ENCODE measurements at regions not wholly inside any gene's neighbourhood (a gene's known extent, or its start where the extent isn't known, plus 50 kb on each side); places are given as distances from the start of the nearest gene placed in this dataset.
"Not testable (repeated sequence)": the region's sequence is repeated elsewhere in the genome, so short reads cannot be mapped to it uniquely, and the experiment has no call there.

DNA sequence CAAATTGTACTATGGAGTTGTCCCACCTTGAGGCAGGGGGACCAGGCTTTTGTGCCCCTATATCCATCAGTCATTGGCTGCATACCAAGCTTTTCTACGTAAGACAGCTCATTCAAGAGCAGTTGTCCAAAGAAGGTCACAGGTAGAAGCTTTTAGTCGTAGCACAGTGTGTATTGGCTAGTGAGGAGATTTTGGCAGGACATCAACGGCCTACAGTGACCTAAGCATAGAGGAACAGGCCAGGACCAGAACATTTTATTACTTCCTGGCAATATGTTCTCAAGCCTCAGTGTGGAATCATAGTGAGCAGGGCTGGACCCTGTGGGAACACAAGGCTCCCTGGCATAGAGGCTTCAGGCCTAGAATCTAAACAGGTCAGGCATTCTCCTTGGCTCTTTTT, 105.4 kb upstream of the ANKRD28 start:
- no peak for DNase-seq (ENCODE audit: extremely low read depth, low read depth)

GRCh38 chr3:15903759-15904720, 106.3 kb upstream of the ANKRD28 start:
- no peak for DNase-seq (ENCODE audit: extremely low read depth, low read depth)

- no peak for DNase-seq (ENCODE audit: extremely low read depth, low read depth)
Observed at GRCh38 chr3:15905041-15905440, 107.3 kb upstream of the ANKRD28 start.

DNA sequence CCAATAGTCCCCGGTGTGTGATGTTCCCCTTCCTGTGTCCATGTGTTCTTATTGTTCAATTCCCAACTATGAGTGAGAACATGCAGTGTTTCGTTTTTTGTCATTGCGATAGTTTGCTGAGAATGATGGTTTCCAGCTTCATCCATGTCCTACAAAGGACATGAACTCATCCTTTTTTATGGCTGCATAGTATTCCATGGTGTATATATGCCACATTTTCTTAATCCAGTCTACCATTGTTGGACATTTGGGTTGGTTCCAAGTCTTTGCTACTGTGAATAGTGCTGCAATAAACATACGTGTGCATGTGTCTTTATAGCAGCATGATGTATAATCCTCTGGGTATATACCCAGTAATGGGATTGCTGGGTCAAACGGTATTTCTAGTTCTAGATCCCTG, 109.6 kb upstream of the ANKRD28 start:
- not testable (repeated sequence) for DNase-seq (ENCODE audit: extremely low read depth, low read depth)

- DNase-seq (ENCODE audit: extremely low read depth, low read depth) = no peak
Observed at GRCh38 chr3:15918988-15919387, 121.2 kb upstream of the ANKRD28 start.

DNA sequence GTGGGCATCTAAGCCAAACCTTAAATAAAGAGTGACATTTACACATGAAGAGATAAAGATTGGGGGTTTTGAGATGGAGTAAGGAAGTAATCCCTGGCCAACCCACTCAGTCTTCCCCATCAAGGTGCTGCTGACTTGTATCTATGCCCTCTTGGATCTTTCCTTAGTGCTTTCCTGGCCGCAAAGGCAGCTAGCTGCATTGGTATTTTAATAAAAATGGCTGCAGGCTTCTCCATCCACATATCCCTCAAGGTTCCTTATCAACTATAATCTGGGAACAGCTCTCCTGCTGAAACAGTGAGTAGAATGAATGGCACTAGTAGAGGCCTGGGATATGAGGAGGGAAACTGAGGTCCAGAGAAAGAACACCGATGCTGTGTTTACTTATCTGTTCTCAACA, 122.2 kb upstream of the ANKRD28 start:
- no peak for DNase-seq (ENCODE audit: extremely low read depth, low read depth)

- DNase-seq (ENCODE audit: extremely low read depth, low read depth) = no peak
Observed at GRCh38 chr3:15923640-15924405, 126.0 kb upstream of the ANKRD28 start.

DNA sequence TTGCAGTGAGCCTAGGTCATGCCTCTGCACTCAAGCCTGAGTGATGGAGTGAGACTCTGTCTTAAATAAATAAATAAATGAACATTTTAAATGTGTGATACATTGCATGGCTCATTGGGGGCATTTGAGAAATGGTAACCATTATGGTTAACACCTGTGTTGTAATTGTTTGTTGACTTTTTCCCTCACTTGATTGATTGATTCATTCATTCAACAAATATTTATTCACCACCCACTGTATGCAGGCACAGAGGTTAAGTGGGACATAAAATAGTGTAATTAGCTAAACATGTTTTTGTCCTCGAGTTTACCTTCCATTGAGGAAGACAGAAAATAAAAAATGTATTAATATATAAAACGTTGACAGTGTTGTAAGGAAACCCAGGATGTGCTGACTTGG, 127.1 kb upstream of the ANKRD28 start:
- DNase-seq (ENCODE audit: extremely low read depth, low read depth) = no peak

GRCh38 chr3:15926871-15927270, 129.1 kb upstream of the ANKRD28 start:
- no peak for DNase-seq (ENCODE audit: extremely low read depth, low read depth)

DNA sequence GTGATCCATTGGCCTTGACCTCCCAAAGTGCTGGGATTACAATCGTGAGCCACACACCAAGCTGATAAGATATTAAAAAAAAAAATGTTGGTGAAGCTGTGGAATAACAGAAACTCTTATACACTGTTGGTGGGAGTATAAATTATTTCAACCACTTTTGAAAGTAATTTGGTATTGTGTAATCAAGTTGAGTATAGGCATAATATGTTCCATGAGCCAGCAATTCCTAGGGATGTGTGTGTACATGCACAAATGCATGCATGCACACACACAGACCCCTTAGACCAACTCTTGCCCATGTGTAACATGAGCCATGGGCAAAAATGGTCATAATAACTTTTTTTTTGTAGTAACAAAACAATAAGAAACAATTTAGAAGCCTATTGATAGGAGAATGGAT, 130.2 kb upstream of the ANKRD28 start:
- no peak for DNase-seq (ENCODE audit: extremely low read depth, low read depth)

DNA sequence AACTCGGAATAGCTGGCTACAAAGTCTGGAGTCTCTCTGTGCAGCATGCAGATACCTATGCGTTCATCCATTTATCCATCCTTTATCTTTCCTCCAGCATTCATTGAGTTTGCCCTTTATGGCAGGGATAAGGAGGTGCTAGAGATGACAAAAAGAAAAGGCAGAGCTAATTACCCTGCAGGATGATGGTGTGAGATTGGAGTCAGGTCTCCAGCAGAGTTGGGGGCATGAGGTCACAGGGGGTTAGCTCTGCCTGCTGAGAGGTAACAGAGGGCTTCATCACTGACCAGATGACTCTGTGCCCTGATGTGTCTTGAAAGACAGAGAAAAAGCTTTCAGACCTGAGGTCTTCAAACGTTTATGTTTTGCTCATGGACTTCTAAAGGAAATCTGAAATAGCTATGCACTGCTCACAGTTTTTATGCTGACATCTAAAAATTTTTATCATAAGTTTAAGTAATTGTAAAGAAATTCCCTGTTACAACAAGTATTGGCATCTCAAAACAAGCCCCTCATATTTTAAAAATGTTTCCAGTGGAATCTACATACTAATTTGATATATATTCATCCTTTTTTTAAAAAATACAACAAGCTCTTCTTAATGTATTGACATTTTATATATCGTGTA, 132.3 kb upstream of the ANKRD28 start:
- no peak for DNase-seq (ENCODE audit: extremely low read depth, low read depth)

DNA sequence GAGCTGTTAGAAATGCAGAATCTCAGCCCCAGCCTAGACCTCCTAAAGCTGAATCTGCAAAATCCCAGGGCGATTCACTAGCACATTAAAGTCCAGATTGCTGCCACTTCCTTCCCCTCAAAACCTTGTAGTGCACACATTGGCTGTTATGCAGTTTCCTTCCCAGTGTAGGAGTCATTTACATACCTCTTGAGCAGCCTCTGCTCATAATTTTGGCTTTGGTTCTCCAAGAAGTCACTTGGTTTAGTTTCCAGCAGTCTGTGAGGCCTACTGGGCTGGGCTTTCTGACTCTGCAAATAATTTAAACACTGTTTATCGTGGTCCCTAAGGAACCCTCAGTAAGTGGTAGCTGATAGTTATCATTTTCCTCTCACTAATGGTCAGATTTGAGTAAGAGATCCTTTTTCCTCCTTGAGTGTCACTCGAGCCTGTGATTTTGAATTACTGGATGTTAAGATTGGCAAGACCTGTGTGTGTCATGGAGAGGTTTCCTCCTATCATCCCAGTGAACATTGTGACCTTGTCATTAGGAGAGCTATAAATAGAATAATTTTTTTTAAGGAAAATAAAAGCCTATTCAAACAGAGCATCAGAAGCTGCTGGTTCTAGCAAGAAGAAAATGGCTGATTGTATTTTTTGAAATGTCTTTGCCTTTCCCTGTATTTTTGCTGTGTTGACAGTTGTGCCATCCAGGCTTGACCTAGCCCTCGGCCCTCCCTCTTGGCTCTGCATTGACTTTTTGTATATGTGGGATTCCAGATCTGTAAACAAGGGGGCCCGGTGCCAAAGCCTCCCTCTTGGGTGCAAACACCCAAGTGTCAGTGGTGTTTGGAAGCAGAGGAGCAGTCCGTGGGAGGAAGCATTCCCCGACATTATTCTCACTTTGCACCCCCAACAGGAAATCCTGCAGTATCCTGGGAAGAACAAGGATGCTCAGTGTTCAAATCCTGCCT, 134.8 kb upstream of the ANKRD28 start:
- no peak for DNase-seq (ENCODE audit: extremely low read depth, low read depth)

DNA sequence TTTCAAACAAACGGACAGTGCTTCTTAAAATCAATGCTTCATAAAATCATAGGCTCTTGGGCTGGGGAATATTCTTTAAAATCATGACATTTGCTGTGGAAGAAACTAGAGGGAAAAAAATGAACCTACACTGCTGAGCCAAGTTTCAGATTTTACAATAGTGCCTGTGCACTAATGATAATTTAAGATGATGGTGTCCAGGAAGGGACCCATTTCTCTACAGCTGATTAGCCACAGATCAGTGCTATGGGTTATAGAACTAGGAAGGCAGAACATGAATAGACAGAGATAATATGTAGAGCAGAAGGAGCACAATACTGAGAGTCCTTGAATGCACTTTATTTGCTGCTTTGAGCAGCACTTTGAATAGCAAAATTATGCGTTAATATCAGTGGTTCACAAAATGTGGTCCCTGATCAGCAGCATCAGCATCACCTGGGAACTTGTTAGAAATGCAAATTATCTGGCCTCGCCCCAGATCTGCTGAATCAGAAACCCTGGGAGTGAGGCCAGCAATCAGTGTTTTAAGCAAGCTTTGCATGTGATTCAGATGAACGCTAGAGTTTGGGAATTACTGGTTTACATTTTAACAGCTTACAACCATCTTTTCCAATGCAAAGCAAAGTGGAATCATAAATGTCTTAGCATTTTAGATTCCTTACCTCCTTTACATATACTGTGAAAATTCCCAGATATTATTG, 135.8 kb upstream of the ANKRD28 start:
- no peak for DNase-seq (ENCODE audit: extremely low read depth, low read depth)

DNA sequence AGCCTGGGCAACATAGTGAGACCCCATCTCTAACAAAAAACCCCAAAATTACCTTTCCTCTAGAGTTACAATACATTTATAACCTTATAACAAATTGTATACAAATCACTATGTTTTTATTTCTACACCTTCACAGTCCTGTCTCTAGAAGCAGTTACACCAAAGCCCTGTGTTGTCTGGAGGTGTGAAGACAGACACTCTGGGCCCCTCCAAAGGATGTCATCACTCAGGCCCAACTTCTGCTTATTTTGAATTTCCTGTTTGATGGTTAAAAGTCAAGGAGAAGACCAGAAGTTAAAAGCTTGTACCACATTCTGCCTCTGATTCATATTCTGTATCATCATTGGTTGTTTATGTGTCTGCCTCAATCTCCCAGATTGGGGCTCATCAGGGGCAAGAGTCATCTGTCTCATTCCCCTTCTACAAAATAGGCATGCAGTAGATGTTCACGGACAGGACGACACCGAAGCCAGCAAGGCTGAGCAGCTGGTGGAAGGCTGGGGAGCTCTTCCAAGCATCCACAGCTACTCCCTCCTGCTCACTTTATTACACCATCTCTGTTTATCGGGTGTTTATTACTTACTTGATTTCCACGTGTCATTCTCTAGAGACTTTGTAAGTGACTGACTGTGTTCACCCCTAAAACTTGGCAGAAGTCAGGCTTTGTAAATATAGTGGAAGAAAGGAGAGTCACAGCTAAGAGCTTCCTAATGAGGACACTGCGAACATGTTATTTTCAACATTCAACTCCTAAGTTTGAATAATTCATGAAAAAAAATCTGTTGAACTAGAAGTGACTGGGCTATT, 136.8 kb upstream of the ANKRD28 start:
- DNase-seq (ENCODE audit: extremely low read depth, low read depth) = no peak

DNA sequence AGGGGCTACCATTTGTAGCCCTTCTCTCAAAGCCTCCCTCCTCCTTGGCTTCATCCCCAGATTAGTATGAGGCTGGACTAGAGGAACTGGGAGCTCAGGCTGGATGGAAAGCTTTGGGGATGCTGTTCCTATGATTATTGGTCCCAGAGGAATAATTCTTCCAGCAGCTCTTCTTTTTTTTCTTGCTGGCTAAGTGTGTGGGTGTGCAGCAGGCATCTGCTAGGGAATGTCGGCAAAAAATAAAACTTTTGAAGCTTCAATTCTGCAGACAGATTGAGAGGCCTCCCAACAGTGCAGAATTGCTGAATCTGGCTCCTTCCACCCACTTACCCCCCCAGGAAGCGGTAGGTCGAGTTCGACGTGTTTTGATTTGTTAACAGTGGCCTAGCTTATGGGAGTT, 138.5 kb upstream of the ANKRD28 start:
- DNase-seq (ENCODE audit: extremely low read depth, low read depth) = no peak

- no peak for DNase-seq (ENCODE audit: extremely low read depth, low read depth)
Observed at GRCh38 chr3:15940641-15941040, 142.9 kb upstream of the ANKRD28 start.

DNA sequence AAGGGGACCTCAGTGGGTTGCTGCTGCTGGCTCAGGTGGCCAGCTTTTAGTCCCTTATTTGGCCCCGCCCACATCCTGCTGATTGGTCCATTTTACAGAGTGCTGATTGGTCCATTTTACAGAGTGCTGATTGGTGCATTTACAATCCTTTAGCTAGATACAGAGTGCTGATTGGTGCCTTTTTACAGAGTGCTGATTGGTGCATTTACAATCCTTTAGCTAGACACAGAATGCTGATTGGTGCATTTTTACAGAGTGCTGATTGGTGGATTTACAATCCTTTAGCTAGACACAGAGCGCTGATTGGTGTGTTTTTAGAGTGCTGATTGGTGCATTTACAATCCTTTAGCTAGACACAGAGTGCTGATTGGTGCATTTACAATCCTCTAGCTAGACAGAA, 143.7 kb upstream of the ANKRD28 start:
- DNase-seq (ENCODE audit: extremely low read depth, low read depth) = not testable (repeated sequence)

DNA sequence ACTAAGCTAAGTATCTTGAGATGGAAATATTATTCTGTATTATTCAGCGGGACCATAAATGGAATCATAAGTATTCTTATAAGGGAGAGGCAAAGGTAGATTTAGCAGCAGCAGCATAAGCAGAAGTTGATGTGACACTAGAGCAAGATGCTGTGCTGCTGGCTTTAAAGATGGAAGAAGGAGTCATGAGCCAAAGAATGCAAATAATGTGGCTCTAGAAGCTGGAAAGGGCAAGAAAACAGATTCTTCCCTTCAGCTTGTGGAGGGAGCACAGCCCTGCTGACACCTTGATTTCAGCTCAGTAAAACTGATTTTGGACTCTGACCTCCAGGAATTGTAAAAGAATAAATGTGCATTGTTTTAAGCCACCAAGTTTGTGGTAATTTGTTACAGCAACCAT, 144.2 kb upstream of the ANKRD28 start:
- no peak for DNase-seq (ENCODE audit: extremely low read depth, low read depth)

- no peak for DNase-seq (ENCODE audit: extremely low read depth, low read depth)
Observed at GRCh38 chr3:15942462-15942861, 144.7 kb upstream of the ANKRD28 start.
